Breast epithelium (tissue), 3 donors: ENCODE measurements at regions not wholly inside any gene's neighbourhood (a gene's known extent, or its start where the extent isn't known, plus 50 kb on each side); places are given as distances from the start of the nearest gene placed in this dataset.

Experiments
- CTCF ChIP-seq, 3 donors: fragments of 450-650 bp; IDR thresholded peaks; one replicate each; pipeline ENCODE4 v1.5.1; 2016 to 2017; ENCODE audit warnings: antibody characterized with exemption in 3 of 3, mild to moderate bottlenecking in 3 of 3, moderate library complexity in 3 of 3
- POLR2AphosphoS5 ChIP-seq, 3 donors: sonication (generic); formaldehyde crosslinking; IDR thresholded peaks; one replicate each; pipeline ENCODE4 v1.6.1; 2017; ENCODE audit warnings: antibody characterized with exemption in 3 of 3

GRCh38 chr5:33244441-33245150, 196.2 kb upstream of the TARS1 start:
- no peak for TF ChIP-seq CTCF (IDR thresholded peaks at IDR 0.05)
- no peak for TF ChIP-seq POLR2AphosphoS5 (IDR thresholded peaks at IDR 0.05)
